ENCODE measurements at regions not wholly inside any gene's neighbourhood (a gene's known extent, or its start where the extent isn't known, plus 50 kb on each side); places are given as distances from the start of the nearest gene placed in this dataset.

- POLR2A ChIA-PET, result no interaction called here
- Histone ChIP-seq H3K27me3 (ENCODE audit: insufficient read depth) (no peaks in the 10 kb centered on the region), H3K4me2 (no peak overlapping the region), H2AFZ (ENCODE audit: low read depth) (no peak overlapping the region), H3F3A (replicated peaks; ENCODE audit: insufficient read depth) (no peaks in the 10 kb centered on the region), H3K9me3 (no peaks in the 10 kb centered on the region), H3K4me1 (ENCODE audit: control insufficient read depth in 1 of 2, insufficient read depth in 2 of 2, low read depth in 1 of 2, low read length in 1 of 2) (no peaks in the 10 kb centered on the region), H3K27ac (ENCODE audit: low read depth in 2 of 2, low read length in 1 of 2) (no peak overlapping the region), H3K9me2 (no peaks in the 10 kb centered on the region), H4K20me1 (ENCODE audit: insufficient read depth) (no peaks in the 10 kb centered on the region), H3K4me3 (ENCODE audit: low read depth in 2 of 2, low read length in 1 of 2) (no peak overlapping the region), H3K9ac (no peak overlapping the region), H3K36me3 (replicated peaks in 1 of 2; ENCODE audit: control insufficient read depth in 1 of 2, insufficient read depth in 2 of 2, low read length in 1 of 2) (no peaks in the 10 kb centered on the region), H3K79me2 (ENCODE audit: insufficient read depth) (no peaks in the 10 kb centered on the region)
- 15% methylated on average over 2 of the region's 2 CpGs for WGBS (ENCODE audit: low lambda C conversion rate)
- CTCF ChIA-PET, result interaction anchor here (0.6 kb wide), 1 partner anchor 785 kb away, joined by 4 read pairs; no protein-coding TSS in a partner anchor
- TF ChIP-seq FOXM1 (IDR thresholded peaks at IDR 0.05; ENCODE audit: low read depth) (no peak), EP300 (IDR thresholded peaks at IDR 0.05; ENCODE audit: borderline replicate concordance in 1 of 2, low read depth in 1 of 2, low read length in 1 of 2) (no peak), ELF1 (IDR thresholded peaks at IDR 0.05) (no peak), FOSL2 (IDR thresholded peaks at IDR 0.05; ENCODE audit: borderline replicate concordance, low read depth) (no peak), SIN3A (IDR thresholded peaks at IDR 0.05; ENCODE audit: borderline replicate concordance, low read depth, low read length) (no peak), RFX5 (IDR thresholded peaks at IDR 0.05; ENCODE audit: low read length) (no peak), YY1 (IDR thresholded peaks at IDR 0.05; ENCODE audit: low read depth) (no peak), MAX (IDR thresholded peaks at IDR 0.05; ENCODE audit: low read depth) (no peak), SMC3 (IDR thresholded peaks at IDR 0.05; ENCODE audit: low read depth, low read length) (no peak), RAD21 (IDR thresholded peaks at IDR 0.05; ENCODE audit: low read length) (no peak)
- DNase-seq, result no peak
Observed at GRCh38 chr5:29134418-29134817, 2059.1 kb upstream of the CDH6 start.

- 13% methylated on average over 2 of the region's 2 CpGs for WGBS (ENCODE audit: low lambda C conversion rate)
- Histone ChIP-seq H3K9me3 (no peaks in the 10 kb centered on the region), H3K4me1 (ENCODE audit: control insufficient read depth in 1 of 2, insufficient read depth in 2 of 2, low read depth in 1 of 2, low read length in 1 of 2) (no peaks in the 10 kb centered on the region), H3K27me3 (ENCODE audit: insufficient read depth) (no peaks in the 10 kb centered on the region), H3F3A (replicated peaks; ENCODE audit: insufficient read depth) (no peaks in the 10 kb centered on the region), H3K9ac (no peak overlapping the region), H2AFZ (ENCODE audit: low read depth) (no peak overlapping the region), H3K4me2 (no peak overlapping the region), H3K4me3 (ENCODE audit: low read depth in 2 of 2, low read length in 1 of 2) (no peak overlapping the region), H4K20me1 (ENCODE audit: insufficient read depth) (no peaks in the 10 kb centered on the region), H3K27ac (ENCODE audit: low read depth in 2 of 2, low read length in 1 of 2) (no peak overlapping the region), H3K36me3 (replicated peaks in 1 of 2; ENCODE audit: control insufficient read depth in 1 of 2, insufficient read depth in 2 of 2, low read length in 1 of 2) (no peaks in the 10 kb centered on the region), H3K9me2 (no peaks in the 10 kb centered on the region), H3K79me2 (ENCODE audit: insufficient read depth) (no peaks in the 10 kb centered on the region)
- POLR2A ChIA-PET, result no interaction called here
- CTCF ChIA-PET, result interaction anchor here (0.6 kb wide), 1 partner anchor 391 kb away, joined by 3 read pairs; no protein-coding TSS in a partner anchor
- no peak for DNase-seq
- no peak for TF ChIP-seq RFX5 (IDR thresholded peaks at IDR 0.05; ENCODE audit: low read length)
- no peak for TF ChIP-seq IRF3 (IDR thresholded peaks at IDR 0.05; ENCODE audit: low read depth, low read length)
- TF ChIP-seq RCOR1 (IDR thresholded peaks at IDR 0.05; ENCODE audit: low read length), result no peak
- no peak for TF ChIP-seq TCF12 (IDR thresholded peaks at IDR 0.05)
- TF ChIP-seq CHD2 (IDR thresholded peaks at IDR 0.05; ENCODE audit: low read length, partially characterized antibody), result no peak
- TF ChIP-seq SIN3A (IDR thresholded peaks at IDR 0.05; ENCODE audit: borderline replicate concordance, low read depth, low read length), result no peak
- TF ChIP-seq USF1 (IDR thresholded peaks at IDR 0.05; ENCODE audit: borderline replicate concordance, low read depth), result no peak
Observed at GRCh38 chr5:29131285-29131684, 2062.2 kb upstream of the CDH6 start.

Data from SK-N-SH (cell line).